ENCODE measurements at regions not wholly inside any gene's neighbourhood (a gene's known extent, or its start where the extent isn't known, plus 50 kb on each side); places are given as distances from the start of the nearest gene placed in this dataset.
A peak's percentile ranks its signal among the peaks of the same experiment; 100 is the strongest.
"Not testable (repeated sequence)": the region's sequence is repeated elsewhere in the genome, so short reads cannot be mapped to it uniquely, and the experiment has no call there.

GRCh38 chr6:28653876-28654275, 128.2 kb downstream of the GPX5 start:
- no peak for ATAC-seq
- DNase-seq: no peak
- intact Hi-C loops (cut with DNase I): no loop called here

- no peak for DNase-seq
- ATAC-seq: no peak
- intact Hi-C loops (cut with DNase I): no loop called here
Observed at GRCh38 chr6:28655164-28655563, 129.5 kb downstream of the GPX5 start.

GRCh38 chr6:28656715-28657114, 131.0 kb downstream of the GPX5 start:
- DNase-seq (no peak), ATAC-seq (no peak)
- intact Hi-C loops (cut with DNase I): no loop called here

GRCh38 chr6:28657381-28657768, 131.7 kb downstream of the GPX5 start:
- no peak for ATAC-seq
- intact Hi-C loops (cut with DNase I): no loop called here
- DNase-seq: no peak

- DNase-seq (peak; percentile 35), ATAC-seq (peak; percentile 86 to 99)
- intact Hi-C loops (cut with DNase I): no loop called here
Observed at GRCh38 chr6:28657769-28658465, 132.2 kb downstream of the GPX5 start.

GRCh38 chr6:28658475-28659249, 133.0 kb downstream of the GPX5 start:
- ATAC-seq (peak in 1 of 2 donors; percentile 26), DNase-seq (no peak)
- intact Hi-C loops (cut with DNase I): no loop called here

GRCh38 chr6:28659250-28659566, 133.5 kb downstream of the GPX5 start:
- DNase-seq (no peak), ATAC-seq (no peak)
- intact Hi-C loops (cut with DNase I): no loop called here

- no peak for DNase-seq
- intact Hi-C loops (cut with DNase I): no loop called here
- no peak for ATAC-seq
Observed at GRCh38 chr6:28661097-28661713, 135.5 kb downstream of the GPX5 start.

GRCh38 chr6:28664870-28665396, 139.3 kb downstream of the GPX5 start:
- no peak for ATAC-seq
- intact Hi-C loops (cut with DNase I): no loop called here

GRCh38 chr6:28673417-28673786, 147.7 kb downstream of the GPX5 start:
- ATAC-seq: no peak
- DNase-seq: no peak
- intact Hi-C loops (cut with DNase I): no loop called here

More at GRCh38 chr6:28664870-28665396, 139.3 kb downstream of the GPX5 start:
- no peak for DNase-seq

- DNase-seq (no peak), ATAC-seq (peak; percentile 38 to 57)
- intact Hi-C loops (cut with DNase I): no loop called here
Observed at GRCh38 chr6:28673787-28674671, 148.3 kb downstream of the GPX5 start.

- ATAC-seq (no peak), DNase-seq (no peak)
- intact Hi-C loops (cut with DNase I): no loop called here
Observed at GRCh38 chr6:28675600-28675999, 149.9 kb downstream of the GPX5 start.

GRCh38 chr6:28682542-28682941, 156.9 kb downstream of the GPX5 start:
- no peak for ATAC-seq
- intact Hi-C loops (cut with DNase I): loop anchor here (10.0 kb wide), 2 partner anchors 152 to 902 kb away; partner anchors contain the start of gene OR2H2 (in 1 of the 2)
- DNase-seq: no peak

- DNase-seq, ATAC-seq: not testable (repeated sequence)
- intact Hi-C loops (cut with DNase I): loop anchor here (10.0 kb wide), 2 partner anchors 152 to 902 kb away; partner anchors contain the start of gene OR2H2 (in 1 of the 2)
Observed at GRCh38 chr6:28682956-28683685, 157.4 kb downstream of the GPX5 start.

- ATAC-seq (peak in 1 of 2 donors; percentile 34), DNase-seq (peak; percentile 34)
- intact Hi-C loops (cut with DNase I): loop anchor here (10.0 kb wide), 2 partner anchors 151 to 901 kb away; partner anchors contain the start of gene OR2H2 (in 1 of the 2)
Observed at GRCh38 chr6:28683945-28684538, 158.4 kb downstream of the GPX5 start.

- not testable (repeated sequence) for ATAC-seq, DNase-seq
- intact Hi-C loops (cut with DNase I): loop anchor here (2.0 to 10.0 kb wide), 5 partner anchors 149 to 901 kb away; partner anchors contain the start of gene OR2H2 (in 2 of the 2)
Observed at GRCh38 chr6:28685960-28686359, 160.3 kb downstream of the GPX5 start.

- not testable (repeated sequence) for ATAC-seq
- peak; percentile 29 for DNase-seq
- intact Hi-C loops (cut with DNase I): loop anchor here (2.0 to 10.0 kb wide), 5 partner anchors 148 to 901 kb away; partner anchors contain the start of gene OR2H2 (in 2 of the 2)
Observed at GRCh38 chr6:28686446-28687027, 160.9 kb downstream of the GPX5 start.

Data from left cardiac atrium (tissue), 4 donors.